ENCODE measurements at regions not wholly inside any gene's neighbourhood (a gene's known extent, or its start where the extent isn't known, plus 50 kb on each side); places are given as distances from the start of the nearest gene placed in this dataset.
A peak's percentile ranks its signal among the peaks of the same experiment; 100 is the strongest.
"Not testable (repeated sequence)": the region's sequence is repeated elsewhere in the genome, so short reads cannot be mapped to it uniquely, and the experiment has no call there.

GRCh38 chr12:13339538-13339937, 143.0 kb downstream of the EMP1 start:
- peak in 1 of 2 experiments; percentile 31 for DNase-seq

- DNase-seq: no peak
These were observed 142.6 kb downstream of the EMP1 start for GRCh38 chr12:13339091-13339490.

GRCh38 chr12:13337791-13338190, 141.3 kb downstream of the EMP1 start:
- DNase-seq: no peak

GRCh38 chr12:13336216-13336615, 139.7 kb downstream of the EMP1 start:
- DNase-seq: no peak

GRCh38 chr12:13328535-13328934, 132.0 kb downstream of the EMP1 start:
- no peak for DNase-seq

- DNase-seq: no peak
These were observed 129.6 kb downstream of the EMP1 start for GRCh38 chr12:13326076-13326475.

GRCh38 chr12:13325037-13325436, 128.5 kb downstream of the EMP1 start:
- DNase-seq: not testable (repeated sequence)

GRCh38 chr12:13318231-13319015, 121.9 kb downstream of the EMP1 start:
- no peak for DNase-seq

GRCh38 chr12:13316587-13317246, 120.2 kb downstream of the EMP1 start:
- no peak for DNase-seq

GRCh38 chr12:13313886-13314285, 117.4 kb downstream of the EMP1 start:
- DNase-seq: no peak

- no peak for DNase-seq
These were observed 115.0 kb downstream of the EMP1 start for GRCh38 chr12:13311551-13311950.

- no peak for DNase-seq
These were observed 110.8 kb downstream of the EMP1 start for GRCh38 chr12:13307143-13307816.

GRCh38 chr12:13304924-13305323, 108.4 kb downstream of the EMP1 start:
- no peak for DNase-seq

- DNase-seq: no peak
These were observed 102.9 kb downstream of the EMP1 start for GRCh38 chr12:13299457-13299856.

GRCh38 chr12:13293096-13293495, 96.6 kb downstream of the EMP1 start:
- DNase-seq: no peak

- no peak for DNase-seq
These were observed 93.2 kb downstream of the EMP1 start for GRCh38 chr12:13289653-13290289.

GRCh38 chr12:13288937-13289652, 92.6 kb downstream of the EMP1 start:
- DNase-seq: no peak

- DNase-seq: no peak
These were observed 92.0 kb downstream of the EMP1 start for GRCh38 chr12:13288501-13288900.

GRCh38 chr12:13283867-13284266, 87.3 kb downstream of the EMP1 start:
- no peak for DNase-seq

- no peak for DNase-seq
These were observed 86.3 kb downstream of the EMP1 start for GRCh38 chr12:13282861-13283260.

GRCh38 chr12:13278249-13278787, 81.8 kb downstream of the EMP1 start:
- DNase-seq: peak in 1 of 2 experiments; percentile 11

GRCh38 chr12:13277293-13277692, 80.8 kb downstream of the EMP1 start:
- DNase-seq: no peak

Measured in SW 1271 (cell line).